Coronary artery (tissue), 2 donors: ENCODE measurements at regions not wholly inside any gene's neighbourhood (a gene's known extent, or its start where the extent isn't known, plus 50 kb on each side); places are given as distances from the start of the nearest gene placed in this dataset.

Source experiments
- DNase-seq: peaks from one replicate; pipeline ENCODE4 v3.0.0-alpha.2; 2017; ENCODE audit warnings: low spot score
- H3K27ac ChIP-seq, 2 donors: fragments of 200-600 bp; sonication (generic); one replicate each; pipeline ENCODE4 v1.5.1; 2016 to 2019
- H3K4me3 ChIP-seq: fragments of 200-600 bp; sonication (generic); 2 replicates; pipeline ENCODE4 v1.5.1; 2016; ENCODE audit warnings: mild to moderate bottlenecking, moderate library complexity
- CTCF ChIP-seq: fragments of 200-600 bp; sonication (generic); IDR thresholded peaks from one replicate; pipeline ENCODE4 v1.5.1; 2019; ENCODE audit warnings: antibody characterized with exemption

- Histone ChIP-seq H3K27ac (no peak overlapping the region), H3K4me3 (no peak overlapping the region)
- no peak for TF ChIP-seq CTCF
- DNase-seq, result no peak
Measured at GRCh38 chr13:62626771-62627170, 1211.1 kb upstream of the PCDH20 start.

- H3K27ac ChIP-seq, result no peak overlapping the region
- no peak for DNase-seq
- TF ChIP-seq CTCF, result no peak
- H3K4me3 ChIP-seq, result no peak overlapping the region
Measured at GRCh38 chr13:62625214-62625881, 1209.7 kb upstream of the PCDH20 start.

DNA sequence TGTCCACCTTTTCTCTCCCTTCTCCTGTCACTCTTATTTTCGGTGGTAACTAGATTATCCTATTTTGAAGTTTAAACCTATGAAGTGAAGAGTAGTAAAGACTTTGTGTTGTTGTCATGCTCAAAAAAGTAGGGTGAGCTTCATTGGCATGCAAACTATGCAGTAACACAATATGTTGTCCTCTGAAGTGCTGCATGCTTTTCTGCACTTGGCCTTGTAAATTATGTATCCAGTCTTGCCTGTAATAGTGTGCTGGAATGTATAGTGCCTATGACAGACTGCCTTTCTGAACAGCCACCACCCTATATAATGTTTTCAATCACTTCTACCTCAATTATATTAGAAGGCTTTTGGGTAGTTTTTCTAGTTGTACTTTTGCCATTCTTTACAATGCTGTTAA lies 1198.2 kb upstream of the PCDH20 start:
- H3K27ac ChIP-seq, result no peak overlapping the region
- TF ChIP-seq CTCF, result no peak
- no peak overlapping the region for H3K4me3 ChIP-seq
- DNase-seq, result no peak

GRCh38 chr13:62611343-62611742 lies 1195.7 kb upstream of the PCDH20 start:
- no peak overlapping the region for H3K27ac ChIP-seq
- no peak for DNase-seq
- H3K4me3 ChIP-seq, result no peak overlapping the region
- no peak for TF ChIP-seq CTCF

- TF ChIP-seq CTCF, result no peak
- Histone ChIP-seq H3K27ac (no peak overlapping the region), H3K4me3 (no peak overlapping the region)
- no peak for DNase-seq
Measured at GRCh38 chr13:62598708-62599107, 1183.1 kb upstream of the PCDH20 start.

- no peak for TF ChIP-seq CTCF
- Histone ChIP-seq H3K4me3 (no peak overlapping the region), H3K27ac (no peak overlapping the region)
- DNase-seq, result no peak
Measured at GRCh38 chr13:62595976-62596375, 1180.3 kb upstream of the PCDH20 start.

DNA sequence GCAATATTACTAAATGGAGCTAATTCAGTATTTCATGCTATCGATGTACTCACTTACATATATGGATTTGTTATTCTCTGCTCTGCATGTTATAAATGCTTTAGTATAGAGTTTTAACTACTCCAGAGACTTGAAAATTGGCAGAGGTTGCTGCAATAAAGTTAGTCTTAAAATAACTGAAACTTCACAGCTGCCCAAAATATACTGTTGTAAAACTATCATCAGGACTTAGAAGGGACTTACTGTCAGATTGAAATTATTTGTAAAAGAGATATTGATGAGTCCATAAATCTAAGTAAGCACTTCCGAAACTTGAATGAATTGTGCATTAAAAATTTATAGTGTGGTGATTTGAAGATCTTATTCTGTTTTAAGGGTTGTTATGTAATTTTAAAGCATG lies 1178.2 kb upstream of the PCDH20 start:
- no peak overlapping the region for H3K4me3 ChIP-seq
- no peak for DNase-seq
- no peak for TF ChIP-seq CTCF

More for the DNA sequence above, 1178.2 kb upstream of the PCDH20 start:
- no peak overlapping the region for H3K27ac ChIP-seq
